Naive thymus-derived CD4-positive, alpha-beta T cell (primary cell): ENCODE measurements at regions not wholly inside any gene's neighbourhood (a gene's known extent, or its start where the extent isn't known, plus 50 kb on each side); places are given as distances from the start of the nearest gene placed in this dataset.
"Not testable (repeated sequence)": the region's sequence is repeated elsewhere in the genome, so short reads cannot be mapped to it uniquely, and the experiment has no call there.

Source experiments
- ATAC-seq: fragments of 150-1000 bp; cut with Tn5 transposase; 2 replicates; pipeline ENCODE4 v1.10.0; 2021; ENCODE audit warnings: mild to moderate bottlenecking, moderate library complexity
- CTCF ChIA-PET: fragments of 350-600 bp; sonication (Branson Sonifier 250); formaldehyde crosslinking; loops from one replicate; lab custom pipeline; 2021; ENCODE audit warnings: antibody characterized with exemption; lab: Charles Lee
- POLR2A ChIA-PET: fragments of 350-600 bp; sonication (Branson Sonifier 250); formaldehyde crosslinking; loops from one replicate; lab custom pipeline; 2021; ENCODE audit warnings: antibody characterized with exemption, inconsistent platforms; lab: Charles Lee
- DNase-seq, 9 donors: peaks; one replicate each; pipeline versions ENCODE4 v3.0.0 to v3.0.0-alpha.2; 2020 to 2022; ENCODE audit warnings: mixed read lengths in 1 of 9
- H3K27ac ChIP-seq: one replicate; pipeline ENCODE4 v1.7.0; 2013; ENCODE audit warnings: mild to moderate bottlenecking, low read depth, low read length, moderate library complexity
- H3K27me3 ChIP-seq, 2 donors: one replicate each; pipeline ENCODE4 v1.7.0; 2013; ENCODE audit warnings: low read length in 2 of 2, mild to moderate bottlenecking in 2 of 2, moderate library complexity in 2 of 2; ENCODE audit not compliant: control insufficient read depth in 2 of 2, insufficient read depth in 2 of 2
- H3K36me3 ChIP-seq, 3 experiments: 1 replicate in 2 of 3; 2 replicates in 1 of 3; pipeline ENCODE4 v1.7.0; 2013; ENCODE audit warnings: low read length in 3 of 3, mild to moderate bottlenecking in 3 of 3, moderate library complexity in 1 of 3; ENCODE audit not compliant: insufficient read depth in 3 of 3, control insufficient read depth in 2 of 3
- H3K4me1 ChIP-seq, 2 donors: one replicate each; pipeline ENCODE4 v1.7.0; 2013; ENCODE audit warnings: low read length in 2 of 2, mild to moderate bottlenecking in 2 of 2, moderate library complexity in 1 of 2; ENCODE audit not compliant: control insufficient read depth in 2 of 2, insufficient read depth in 2 of 2
- H3K4me3 ChIP-seq: 2 replicates; pipeline ENCODE4 v1.7.0; 2013; ENCODE audit warnings: mild to moderate bottlenecking, low read length
- H3K9me3 ChIP-seq, 3 experiments: 1 replicate in 2 of 3; 2 replicates in 1 of 3; pipeline ENCODE4 v1.7.0; 2013; ENCODE audit warnings: low read length in 3 of 3; ENCODE audit not compliant: control insufficient read depth in 2 of 3
- H3K27ac Mint-ChIP-seq, 9 donors: one replicate each; pipeline ENCODE4 v1.8.0; 2020 to 2022; ENCODE audit warnings: mixed read lengths in 9 of 9, mild to moderate bottlenecking in 8 of 9, moderate library complexity in 5 of 9, inconsistent platforms in 2 of 9
- H3K27me3 Mint-ChIP-seq, 5 donors: one replicate each; pipeline ENCODE4 v1.8.0; 2021 to 2022; ENCODE audit warnings: mixed read lengths in 5 of 5, mild to moderate bottlenecking in 1 of 5
- H3K36me3 Mint-ChIP-seq, 5 donors: one replicate each; pipeline ENCODE4 v1.8.0; 2020 to 2022; ENCODE audit warnings: mixed read lengths in 5 of 5, mild to moderate bottlenecking in 3 of 5, inconsistent platforms in 1 of 5
- H3K4me1 Mint-ChIP-seq, 7 donors: one replicate each; pipeline ENCODE4 v1.8.0; 2020 to 2022; ENCODE audit warnings: mixed read lengths in 7 of 7, mild to moderate bottlenecking in 3 of 7, inconsistent platforms in 1 of 7
- H3K4me3 Mint-ChIP-seq, 10 donors: one replicate each; pipeline ENCODE4 v1.8.0; 2020 to 2022; ENCODE audit warnings: mild to moderate bottlenecking in 10 of 10, mixed read lengths in 10 of 10, moderate library complexity in 6 of 10, inconsistent platforms in 2 of 10
- H3K9me3 Mint-ChIP-seq, 11 donors: one replicate each; pipeline ENCODE4 v1.8.0; 2020 to 2022; ENCODE audit warnings: mixed read lengths in 11 of 11, mild to moderate bottlenecking in 4 of 11, inconsistent platforms in 1 of 11, moderate library complexity in 1 of 11
- intact Hi-C, 2 donors: fragments of 100-400 bp; cut with micrococcal nuclease; formaldehyde crosslinking; loops; one replicate each; pipeline ENCODE4 v1.15.1; 2023

- H3K36me3 Mint-ChIP-seq, result no peaks in the 10 kb centered on the region
- no peaks in the 10 kb centered on the region for H3K9me3 ChIP-seq
- no peak overlapping the region for H3K4me3 ChIP-seq
- DNase-seq (no peak), ATAC-seq (no peak)
- H3K4me1 ChIP-seq, result no peaks in the 10 kb centered on the region
- H3K4me3 Mint-ChIP-seq, result no peak overlapping the region
- peaks cover 0 to 16% (median 9%) of the 10 kb centered on the region in 5 donors for H3K27me3 Mint-ChIP-seq
- ChIA-PET CTCF (no interaction called here), POLR2A (no interaction called here)
- no peak overlapping the region for H3K27ac ChIP-seq
- no peaks in the 10 kb centered on the region for H3K27me3 ChIP-seq
- H3K4me1 Mint-ChIP-seq, result peaks cover 0 to 2% (median 0%) of the 10 kb centered on the region in 7 donors
- intact Hi-C loops, result no loop called here
- H3K9me3 Mint-ChIP-seq, result peaks cover 0 to 6% (median 0%) of the 10 kb centered on the region in 11 donors
- no peaks in the 10 kb centered on the region for H3K36me3 ChIP-seq
- no peak overlapping the region for H3K27ac Mint-ChIP-seq
Observed at GRCh38 chr22:33986954-33987353, 66.7 kb upstream of the LARGE1 start.

- H3K4me3 ChIP-seq, POLR2A ChIA-PET, intact Hi-C loops, H3K9me3 ChIP-seq, H3K4me3 Mint-ChIP-seq, H3K36me3 ChIP-seq, CTCF ChIA-PET, H3K4me1 ChIP-seq, H3K36me3 Mint-ChIP-seq, H3K27ac Mint-ChIP-seq, H3K27ac ChIP-seq, ATAC-seq, H3K4me1 Mint-ChIP-seq, DNase-seq, H3K27me3 ChIP-seq, H3K9me3 Mint-ChIP-seq: not testable (repeated sequence)
- H3K27me3 Mint-ChIP-seq, result peaks cover 0 to 14% (median 8%) of the 10 kb centered on the region in 5 donors
Observed at GRCh38 chr22:33989263-33989662, 69.0 kb upstream of the LARGE1 start.

GRCh38 chr22:33991620-33992019, 71.3 kb upstream of the LARGE1 start:
- Mint-ChIP-seq H3K36me3 (no peaks in the 10 kb centered on the region), H3K27me3 (peaks cover 0 to 15% (median 7%) of the 10 kb centered on the region in 5 donors)

GRCh38 chr22:33996824-33997223, 76.5 kb upstream of the LARGE1 start:
- no peak for ATAC-seq
- H3K4me1 ChIP-seq, result no peaks in the 10 kb centered on the region
- ChIA-PET CTCF (no interaction called here), POLR2A (no interaction called here)
- H3K36me3 Mint-ChIP-seq, result no peaks in the 10 kb centered on the region
- H3K4me3 Mint-ChIP-seq, result no peak overlapping the region
- H3K4me1 Mint-ChIP-seq, result no peaks in the 10 kb centered on the region
- H3K27ac Mint-ChIP-seq, result no peak overlapping the region
- no peak overlapping the region for H3K27ac ChIP-seq
- H3K27me3 Mint-ChIP-seq, result peaks cover 0 to 12% (median 0%) of the 10 kb centered on the region in 5 donors
- H3K9me3 Mint-ChIP-seq, result peaks cover 6 to 34% (median 24%) of the 10 kb centered on the region in 11 donors
- peaks cover 0 to 4% (median 0%) of the 10 kb centered on the region in 3 experiments for H3K9me3 ChIP-seq
- H3K27me3 ChIP-seq, result no peaks in the 10 kb centered on the region
- DNase-seq, result no peak
- no peak overlapping the region for H3K4me3 ChIP-seq
- H3K36me3 ChIP-seq, result no peaks in the 10 kb centered on the region
- intact Hi-C loops, result no loop called here

More at GRCh38 chr22:33991620-33992019, 71.3 kb upstream of the LARGE1 start:
- Histone ChIP-seq H3K4me3 (no peak overlapping the region), H3K4me1 (no peaks in the 10 kb centered on the region), H3K36me3 (no peaks in the 10 kb centered on the region), H3K27me3 (no peaks in the 10 kb centered on the region), H3K27ac (no peak overlapping the region), H3K9me3 (no peaks in the 10 kb centered on the region)
- POLR2A ChIA-PET, result no interaction called here
- H3K9me3 Mint-ChIP-seq, result peaks cover 0 to 9% (median 0%) of the 10 kb centered on the region in 11 donors
- intact Hi-C loops, result no loop called here
- H3K4me3 Mint-ChIP-seq, result no peak overlapping the region
- H3K4me1 Mint-ChIP-seq, result peaks cover 0 to 2% (median 0%) of the 10 kb centered on the region in 7 donors
- no peak for ATAC-seq
- DNase-seq, result no peak
- CTCF ChIA-PET, result no interaction called here
- H3K27ac Mint-ChIP-seq, result no peak overlapping the region

GRCh38 chr22:34000879-34001526, 80.7 kb upstream of the LARGE1 start:
- ATAC-seq (no peak), DNase-seq (no peak)
- ChIA-PET CTCF (no interaction called here), POLR2A (no interaction called here)
- peaks cover 0 to 8% (median 0%) of the 10 kb centered on the region in 5 donors for H3K27me3 Mint-ChIP-seq
- no peak overlapping the region for H3K27ac ChIP-seq
- no peaks in the 10 kb centered on the region for H3K4me1 ChIP-seq
- no peaks in the 10 kb centered on the region for H3K27me3 ChIP-seq
- H3K27ac Mint-ChIP-seq, result no peak overlapping the region
- peaks cover 7 to 61% (median 28%) of the 10 kb centered on the region in 11 donors for H3K9me3 Mint-ChIP-seq
- no peak overlapping the region for H3K4me3 Mint-ChIP-seq
- H3K36me3 ChIP-seq, result no peaks in the 10 kb centered on the region
- no peak overlapping the region for H3K4me3 ChIP-seq
- peaks cover 0 to 3% (median 0%) of the 10 kb centered on the region in 5 donors for H3K36me3 Mint-ChIP-seq
- peaks cover 0 to 4% (median 0%) of the 10 kb centered on the region in 3 experiments for H3K9me3 ChIP-seq
- peaks cover 0 to 3% (median 0%) of the 10 kb centered on the region in 7 donors for H3K4me1 Mint-ChIP-seq
- intact Hi-C loops, result no loop called here

GRCh38 chr22:34001701-34002466, 81.6 kb upstream of the LARGE1 start:
- no peak for DNase-seq
- H3K4me1 Mint-ChIP-seq, result peaks cover 0 to 3% (median 0%) of the 10 kb centered on the region in 7 donors
- peaks cover 7 to 63% (median 28%) of the 10 kb centered on the region in 11 donors for H3K9me3 Mint-ChIP-seq
- H3K27ac ChIP-seq, result no peak overlapping the region
- H3K36me3 ChIP-seq, result no peaks in the 10 kb centered on the region
- intact Hi-C loops, result no loop called here
- no peaks in the 10 kb centered on the region for H3K4me1 ChIP-seq
- POLR2A ChIA-PET, result no interaction called here
- H3K27ac Mint-ChIP-seq, result no peak overlapping the region
- CTCF ChIA-PET, result no interaction called here
- no peak overlapping the region for H3K4me3 Mint-ChIP-seq
- H3K9me3 ChIP-seq, result peaks cover 0 to 4% (median 0%) of the 10 kb centered on the region in 3 experiments
- no peak for ATAC-seq
- no peak overlapping the region for H3K4me3 ChIP-seq
- peaks cover 0 to 8% (median 0%) of the 10 kb centered on the region in 5 donors for H3K27me3 Mint-ChIP-seq
- no peaks in the 10 kb centered on the region for H3K27me3 ChIP-seq
- peaks cover 0 to 3% (median 0%) of the 10 kb centered on the region in 5 donors for H3K36me3 Mint-ChIP-seq
